ENCODE measurements at regions not wholly inside any gene's neighbourhood (a gene's known extent, or its start where the extent isn't known, plus 50 kb on each side); places are given as distances from the start of the nearest gene placed in this dataset.

GRCh38 chr11:8759634-8760033 is 77.0 kb downstream of the RPL27A start:
- Histone ChIP-seq H3K27ac (ENCODE audit: low read depth, low read length) (no peak overlapping the region), H4K20me1 (ENCODE audit: low read depth, low read length) (no peaks in the 10 kb centered on the region), H3K9me2 (replicated peaks; ENCODE audit: insufficient read depth, low read length) (no peaks in the 10 kb centered on the region), H3K4me3 (ENCODE audit: insufficient read depth, low read length, poor library complexity, severe bottlenecking) (no peak overlapping the region), H3K9me3 (ENCODE audit: insufficient read depth, low read length) (no peaks in the 10 kb centered on the region), H3K9ac (ENCODE audit: low read length) (no peak overlapping the region), H3K27me3 (ENCODE audit: low read length) (no peaks in the 10 kb centered on the region), H3K4me2 (ENCODE audit: low read depth, low read length, poor library complexity, severe bottlenecking) (no peak overlapping the region), H3K79me2 (ENCODE audit: insufficient read depth, low read length) (no peaks in the 10 kb centered on the region), H2AFZ (ENCODE audit: low read depth, low read length, severe bottlenecking) (no peak overlapping the region), H3F3A (ENCODE audit: insufficient read depth) (no peaks in the 10 kb centered on the region), H3K36me3 (ENCODE audit: low read length) (no peaks in the 10 kb centered on the region)
- TF ChIP-seq CTCF (IDR thresholded peaks at IDR 0.05; ENCODE audit: insufficient read depth, low read length, poor library complexity, severe bottlenecking) (no peak), EZH2phosphoT487 (conservative IDR thresholded peaks at IDR 0.05; ENCODE audit: low read length) (no peak)

- no peaks in the 10 kb centered on the region for H3K36me3 ChIP-seq (ENCODE audit: low read length)
- H4K20me1 ChIP-seq (ENCODE audit: low read depth, low read length), result no peaks in the 10 kb centered on the region
- H3K9ac ChIP-seq (ENCODE audit: low read length), result no peak overlapping the region
- H3F3A ChIP-seq (ENCODE audit: insufficient read depth), result no peaks in the 10 kb centered on the region
- no peak overlapping the region for H3K4me2 ChIP-seq (ENCODE audit: low read depth, low read length, poor library complexity, severe bottlenecking)
- no peak overlapping the region for H3K27ac ChIP-seq (ENCODE audit: low read depth, low read length)
- H3K4me3 ChIP-seq (ENCODE audit: insufficient read depth, low read length, poor library complexity, severe bottlenecking), result no peak overlapping the region
- H3K9me3 ChIP-seq (ENCODE audit: insufficient read depth, low read length), result no peaks in the 10 kb centered on the region
- no peaks in the 10 kb centered on the region for H3K27me3 ChIP-seq (ENCODE audit: low read length)
- H3K79me2 ChIP-seq (ENCODE audit: insufficient read depth, low read length), result no peaks in the 10 kb centered on the region
- TF ChIP-seq CTCF (IDR thresholded peaks at IDR 0.05; ENCODE audit: insufficient read depth, low read length, poor library complexity, severe bottlenecking) (no peak), EZH2phosphoT487 (conservative IDR thresholded peaks at IDR 0.05; ENCODE audit: low read length) (no peak)
- no peak overlapping the region for H2AFZ ChIP-seq (ENCODE audit: low read depth, low read length, severe bottlenecking)
- no peaks in the 10 kb centered on the region for H3K9me2 ChIP-seq (replicated peaks; ENCODE audit: insufficient read depth, low read length)
Observed at GRCh38 chr11:8760896-8761295, 78.3 kb downstream of the RPL27A start.

- Histone ChIP-seq H3F3A (ENCODE audit: insufficient read depth) (no peaks in the 10 kb centered on the region), H3K9me3 (ENCODE audit: insufficient read depth, low read length) (no peaks in the 10 kb centered on the region), H2AFZ (ENCODE audit: low read depth, low read length, severe bottlenecking) (no peak overlapping the region), H4K20me1 (ENCODE audit: low read depth, low read length) (no peaks in the 10 kb centered on the region), H3K36me3 (ENCODE audit: low read length) (no peaks in the 10 kb centered on the region), H3K9me2 (replicated peaks; ENCODE audit: insufficient read depth, low read length) (no peaks in the 10 kb centered on the region), H3K4me3 (ENCODE audit: insufficient read depth, low read length, poor library complexity, severe bottlenecking) (no peak overlapping the region), H3K9ac (ENCODE audit: low read length) (no peak overlapping the region), H3K27ac (ENCODE audit: low read depth, low read length) (no peak overlapping the region), H3K27me3 (ENCODE audit: low read length) (no peaks in the 10 kb centered on the region), H3K79me2 (ENCODE audit: insufficient read depth, low read length) (no peaks in the 10 kb centered on the region), H3K4me2 (ENCODE audit: low read depth, low read length, poor library complexity, severe bottlenecking) (no peak overlapping the region)
- no peak for TF ChIP-seq CTCF (IDR thresholded peaks at IDR 0.05; ENCODE audit: insufficient read depth, low read length, poor library complexity, severe bottlenecking)
- no peak for TF ChIP-seq EZH2phosphoT487 (conservative IDR thresholded peaks at IDR 0.05; ENCODE audit: low read length)
Observed at GRCh38 chr11:8763070-8763685, 80.6 kb downstream of the RPL27A start.
